ENCODE measurements at regions not wholly inside any gene's neighbourhood (a gene's known extent, or its start where the extent isn't known, plus 50 kb on each side); places are given as distances from the start of the nearest gene placed in this dataset.

GRCh38 chr15:85890620-85890980 is 95.9 kb upstream of the KLHL25 start:
- TF ChIP-seq POLR2A (IDR thresholded peaks at IDR 0.05; ENCODE audit: low read length) (no peak), GATA1 (IDR thresholded peaks at IDR 0.05; ENCODE audit: low read depth, low read length) (no peak)

All from erythroblast (primary cell).